ENCODE measurements at regions not wholly inside any gene's neighbourhood (a gene's known extent, or its start where the extent isn't known, plus 50 kb on each side); places are given as distances from the start of the nearest gene placed in this dataset.

GRCh38 chr17:14737984-14738651 is 437.2 kb downstream of the HS3ST3B1 start:
- Mint-ChIP-seq H3K4me1 (ENCODE audit: low read depth, unreplicated experiment) (peaks cover 29% of the 10 kb centered on the region), H3K9me3 (ENCODE audit: unreplicated experiment) (no peaks in the 10 kb centered on the region), H3K27me3 (ENCODE audit: unreplicated experiment) (no peaks in the 10 kb centered on the region), H3K36me3 (ENCODE audit: unreplicated experiment) (peaks cover 4% of the 10 kb centered on the region), H3K27ac (ENCODE audit: unreplicated experiment) (peak overlapping the region; percentile 73), H3K4me3 (ENCODE audit: unreplicated experiment) (no peak overlapping the region)
- DNase-seq, result peak; percentile 53
- peak; percentile 61 for TF ChIP-seq CTCF (IDR thresholded peaks at IDR 0.05; ENCODE audit: partially characterized antibody, unreplicated experiment)

DNA sequence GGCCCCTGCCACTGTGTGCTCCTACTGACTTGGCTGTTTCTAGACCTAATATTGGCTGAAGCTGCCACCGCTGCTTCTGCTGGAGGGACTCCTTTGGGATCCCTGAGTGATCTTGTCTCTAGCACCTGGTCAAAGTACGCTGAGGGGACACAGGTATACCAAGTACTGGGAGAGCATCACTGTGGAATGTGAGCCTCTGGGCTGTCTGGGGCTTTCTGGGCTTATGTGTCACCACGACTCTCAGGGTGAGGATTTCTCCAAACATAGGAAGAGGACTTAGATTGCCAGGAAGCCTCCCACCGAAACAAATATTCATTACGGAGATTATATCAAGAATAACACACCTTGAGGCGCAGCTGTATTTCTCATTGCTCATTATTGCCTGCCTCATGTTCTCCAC is 435.8 kb downstream of the HS3ST3B1 start:
- peaks cover 23% of the 10 kb centered on the region for H3K4me1 Mint-ChIP-seq (ENCODE audit: low read depth, unreplicated experiment)
- peaks cover 4% of the 10 kb centered on the region for H3K36me3 Mint-ChIP-seq (ENCODE audit: unreplicated experiment)
- H3K4me3 Mint-ChIP-seq (ENCODE audit: unreplicated experiment), result no peak overlapping the region
- no peaks in the 10 kb centered on the region for H3K27me3 Mint-ChIP-seq (ENCODE audit: unreplicated experiment)
- H3K27ac Mint-ChIP-seq (ENCODE audit: unreplicated experiment), result no peak overlapping the region
- no peak for TF ChIP-seq CTCF (IDR thresholded peaks at IDR 0.05; ENCODE audit: partially characterized antibody, unreplicated experiment)
- no peaks in the 10 kb centered on the region for H3K9me3 Mint-ChIP-seq (ENCODE audit: unreplicated experiment)
- no peak for DNase-seq

DNA sequence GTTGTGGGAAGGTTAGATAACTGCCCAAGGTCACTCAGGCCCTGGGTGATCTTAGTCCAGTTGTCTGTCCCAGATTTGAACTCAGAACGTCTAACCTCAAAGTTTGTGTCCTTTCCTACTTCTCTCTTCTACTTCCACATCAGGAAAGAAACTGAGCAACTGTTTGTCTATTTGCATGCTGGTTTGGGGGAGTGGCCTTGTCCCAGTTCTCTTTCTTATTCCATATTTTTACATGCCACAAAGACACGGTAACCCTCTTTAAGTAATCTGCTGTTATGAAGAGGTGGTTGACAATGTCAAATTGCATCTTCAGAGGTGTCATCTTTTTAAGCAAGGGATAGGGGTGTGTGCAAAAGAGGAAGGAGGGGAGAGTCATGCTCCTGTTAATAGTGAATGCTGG is 432.5 kb downstream of the HS3ST3B1 start:
- H3K4me3 Mint-ChIP-seq (ENCODE audit: unreplicated experiment), result no peak overlapping the region
- no peaks in the 10 kb centered on the region for H3K9me3 Mint-ChIP-seq (ENCODE audit: unreplicated experiment)
- no peaks in the 10 kb centered on the region for H3K27me3 Mint-ChIP-seq (ENCODE audit: unreplicated experiment)
- peaks cover 4% of the 10 kb centered on the region for H3K36me3 Mint-ChIP-seq (ENCODE audit: unreplicated experiment)
- no peak overlapping the region for H3K27ac Mint-ChIP-seq (ENCODE audit: unreplicated experiment)
- H3K4me1 Mint-ChIP-seq (ENCODE audit: low read depth, unreplicated experiment), result peaks cover 11% of the 10 kb centered on the region
- no peak for TF ChIP-seq CTCF (IDR thresholded peaks at IDR 0.05; ENCODE audit: partially characterized antibody, unreplicated experiment)
- DNase-seq, result no peak

- DNase-seq, result no peak
- no peak for TF ChIP-seq CTCF (IDR thresholded peaks at IDR 0.05; ENCODE audit: partially characterized antibody, unreplicated experiment)
- Mint-ChIP-seq H3K27ac (ENCODE audit: unreplicated experiment) (no peak overlapping the region), H3K9me3 (ENCODE audit: unreplicated experiment) (no peaks in the 10 kb centered on the region), H3K4me1 (ENCODE audit: low read depth, unreplicated experiment) (peaks cover 4% of the 10 kb centered on the region), H3K27me3 (ENCODE audit: unreplicated experiment) (no peaks in the 10 kb centered on the region), H3K4me3 (ENCODE audit: unreplicated experiment) (no peak overlapping the region), H3K36me3 (ENCODE audit: unreplicated experiment) (peaks cover 4% of the 10 kb centered on the region)
These were observed 431.3 kb downstream of the HS3ST3B1 start for GRCh38 chr17:14732211-14732610.

DNA sequence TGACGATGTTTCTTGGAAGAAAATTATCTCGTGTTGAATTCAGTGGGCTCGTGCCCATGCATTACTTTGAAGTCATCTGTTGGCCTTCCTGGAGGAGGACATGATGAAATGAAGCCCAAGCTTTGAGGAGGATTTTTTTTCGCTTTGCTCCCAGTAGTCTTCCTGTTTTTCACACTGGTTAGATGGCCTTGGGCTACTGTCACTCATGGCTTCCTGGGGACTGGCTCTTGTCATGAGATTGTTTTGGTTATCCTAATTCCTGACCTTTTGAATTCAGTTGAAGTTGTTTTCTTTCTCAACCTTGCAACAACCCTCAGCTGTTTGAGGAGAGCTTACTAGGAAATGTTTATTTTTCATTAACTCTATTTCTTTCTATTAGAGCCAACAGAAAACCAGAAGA is 430.7 kb downstream of the HS3ST3B1 start:
- H3K27ac Mint-ChIP-seq (ENCODE audit: unreplicated experiment), result no peak overlapping the region
- no peak for TF ChIP-seq CTCF (IDR thresholded peaks at IDR 0.05; ENCODE audit: partially characterized antibody, unreplicated experiment)
- DNase-seq, result no peak
- H3K4me3 Mint-ChIP-seq (ENCODE audit: unreplicated experiment), result no peak overlapping the region
- no peaks in the 10 kb centered on the region for H3K9me3 Mint-ChIP-seq (ENCODE audit: unreplicated experiment)
- no peaks in the 10 kb centered on the region for H3K4me1 Mint-ChIP-seq (ENCODE audit: low read depth, unreplicated experiment)
- peaks cover 4% of the 10 kb centered on the region for H3K36me3 Mint-ChIP-seq (ENCODE audit: unreplicated experiment)
- no peaks in the 10 kb centered on the region for H3K27me3 Mint-ChIP-seq (ENCODE audit: unreplicated experiment)

Data from glutamatergic neuron (in vitro differentiated cells).